Ovary (tissue), 7 donors: ENCODE measurements at regions not wholly inside any gene's neighbourhood (a gene's known extent, or its start where the extent isn't known, plus 50 kb on each side); places are given as distances from the start of the nearest gene placed in this dataset.

Source experiments
- DNase-seq, 5 donors: peaks; one replicate each; pipeline ENCODE4 v3.0.0-alpha.2; 2019 to 2020
- H3K27ac ChIP-seq, 2 donors: fragments of 200-600 bp; one replicate each; pipeline versions ENCODE4 v1.5.1 to v1.8.0; 2019 to 2022
- H3K27me3 ChIP-seq: fragments of 200-600 bp; one replicate; pipeline ENCODE4 v1.8.0; 2022
- H3K36me3 ChIP-seq: fragments of 200-600 bp; sonication (generic); one replicate; pipeline ENCODE4 v1.5.1; 2019
- H3K4me1 ChIP-seq: one replicate; pipeline ENCODE4 v1.8.1; 2013; ENCODE audit warnings: mild to moderate bottlenecking, moderate library complexity; ENCODE audit not compliant: insufficient read depth
- H3K4me3 ChIP-seq: fragments of 200-600 bp; sonication (generic); one replicate; pipeline ENCODE4 v1.5.1; 2017
- H3K9me3 ChIP-seq, 2 donors: fragments of 200-600 bp in 1 of 2; sonication (generic) in 1 of 2; one replicate each; pipeline versions ENCODE4 v1.5.1 to v1.8.1; 2013 to 2019; ENCODE audit warnings: mild to moderate bottlenecking in 1 of 2, moderate library complexity in 1 of 2
- EP300 ChIP-seq: sonication (generic); formaldehyde crosslinking; IDR thresholded peaks from one replicate; pipeline ENCODE4 v1.6.1; 2017; ENCODE audit warnings: antibody characterized with exemption
- POLR2A ChIP-seq: fragments of 450-650 bp; IDR thresholded peaks from one replicate; pipeline ENCODE4 v1.6.1; 2017; ENCODE audit warnings: antibody characterized with exemption, mild to moderate bottlenecking, moderate library complexity
- WGBS, 3 donors: extraction: QIAGEN DNeasy Blood & Tissue Kit in 1 of 3; methylation state at CpG; one replicate each; pipeline versions ENCODE4 v1.1.5 to v1.1.7; 2013 to 2017; 5-methylcytosine and 5-hydroxymethylcytosine counted together
- intact Hi-C, 4 donors: fragments of 100-400 bp; cut with DNase I; formaldehyde crosslinking; loops; one replicate each; pipeline versions ENCODE4 v1.11.0 to v1.15.1; 2022 to 2023
- TF ChIP-seq, protein P1 (sequence below), 3 donors: fragments of 450-650 bp in 2 of 3; fragments of 200-600 bp in 1 of 3; IDR thresholded peaks; one replicate each; pipeline versions ENCODE4 v1.5.1 to v1.8.0; 2016 to 2022; ENCODE audit warnings: antibody characterized with exemption in 3 of 3, mild to moderate bottlenecking in 1 of 3
- donor health status: DM: no; HTN: no; CAD: no; lungs with moderate emphysema.
- donor health status: DM: no; HTN: no; CAD: no.
- donor health status: Bipolar disorder and iron deficiency.
- donor health status: DM: no; HTN: no; CAD: no.
- donor health status: DM: yes; HTN: yes; CAD: no.

DNA sequence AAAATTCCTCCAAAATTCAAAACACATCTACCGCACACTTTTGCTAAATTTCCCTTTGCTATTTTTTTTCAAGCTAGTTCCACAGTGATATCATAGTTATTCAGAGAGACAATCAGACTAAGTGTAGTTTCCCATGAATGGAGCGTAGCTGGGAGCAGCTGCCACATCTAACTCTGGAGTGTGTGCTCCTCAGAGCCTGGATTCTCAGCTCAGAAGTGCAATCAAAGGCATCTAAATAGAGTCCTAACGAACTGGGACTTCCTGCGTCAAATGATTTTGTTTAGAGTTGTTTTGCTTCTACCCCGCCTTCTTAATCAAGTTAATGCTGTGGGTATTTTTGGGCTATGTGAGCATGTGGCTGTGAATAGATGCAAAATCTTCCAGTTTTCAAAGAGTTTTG lies 160.3 kb downstream of the TMEM18 start:
- Histone ChIP-seq H3K27me3 (no peaks in the 10 kb centered on the region), H3K27ac (no peak overlapping the region), H3K4me3 (no peak overlapping the region), H3K36me3 (no peaks in the 10 kb centered on the region), H3K4me1 (no peaks in the 10 kb centered on the region), H3K9me3 (no peaks in the 10 kb centered on the region)
- DNase-seq, result no peak
- 73 to 81% (median 77%) methylated on average over 5 of the region's 5 CpGs for WGBS, 3 donors
- TF ChIP-seq, protein P1, sequence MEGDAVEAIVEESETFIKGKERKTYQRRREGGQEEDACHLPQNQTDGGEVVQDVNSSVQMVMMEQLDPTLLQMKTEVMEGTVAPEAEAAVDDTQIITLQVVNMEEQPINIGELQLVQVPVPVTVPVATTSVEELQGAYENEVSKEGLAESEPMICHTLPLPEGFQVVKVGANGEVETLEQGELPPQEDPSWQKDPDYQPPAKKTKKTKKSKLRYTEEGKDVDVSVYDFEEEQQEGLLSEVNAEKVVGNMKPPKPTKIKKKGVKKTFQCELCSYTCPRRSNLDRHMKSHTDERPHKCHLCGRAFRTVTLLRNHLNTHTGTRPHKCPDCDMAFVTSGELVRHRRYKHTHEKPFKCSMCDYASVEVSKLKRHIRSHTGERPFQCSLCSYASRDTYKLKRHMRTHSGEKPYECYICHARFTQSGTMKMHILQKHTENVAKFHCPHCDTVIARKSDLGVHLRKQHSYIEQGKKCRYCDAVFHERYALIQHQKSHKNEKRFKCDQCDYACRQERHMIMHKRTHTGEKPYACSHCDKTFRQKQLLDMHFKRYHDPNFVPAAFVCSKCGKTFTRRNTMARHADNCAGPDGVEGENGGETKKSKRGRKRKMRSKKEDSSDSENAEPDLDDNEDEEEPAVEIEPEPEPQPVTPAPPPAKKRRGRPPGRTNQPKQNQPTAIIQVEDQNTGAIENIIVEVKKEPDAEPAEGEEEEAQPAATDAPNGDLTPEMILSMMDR (IDR thresholded peaks at IDR 0.05), result no peak
- no peak for TF ChIP-seq EP300
- TF ChIP-seq POLR2A, result no peak
- intact Hi-C loops, result no loop called here

DNA sequence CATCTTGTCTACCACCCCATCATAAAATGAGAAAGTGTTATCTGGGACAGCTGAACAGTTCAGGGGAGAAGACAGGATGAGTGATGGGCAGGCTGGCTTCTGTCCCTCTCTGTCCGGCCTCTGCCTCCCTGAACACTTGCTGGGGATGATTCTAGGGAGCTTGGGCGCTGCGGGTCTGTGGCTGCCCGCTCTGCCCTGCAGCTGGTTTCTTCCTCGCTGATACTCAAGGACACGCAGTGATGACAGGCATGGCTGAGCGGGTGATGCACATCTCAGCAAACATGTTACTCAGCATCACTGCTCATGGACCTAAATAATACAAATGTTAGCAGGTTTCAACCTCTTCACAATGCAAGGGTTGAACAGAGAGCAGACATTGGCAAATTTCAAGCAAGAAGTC lies 161.1 kb downstream of the TMEM18 start:
- DNase-seq, result no peak
- 68 to 75% (median 72%) methylated on average over 7 of the region's 7 CpGs for WGBS, 3 donors
- Histone ChIP-seq H3K4me1 (no peaks in the 10 kb centered on the region), H3K36me3 (no peaks in the 10 kb centered on the region), H3K27ac (no peak overlapping the region), H3K9me3 (no peaks in the 10 kb centered on the region), H3K27me3 (no peaks in the 10 kb centered on the region), H3K4me3 (no peak overlapping the region)
- no peak for TF ChIP-seq POLR2A
- intact Hi-C loops, result no loop called here

DNA sequence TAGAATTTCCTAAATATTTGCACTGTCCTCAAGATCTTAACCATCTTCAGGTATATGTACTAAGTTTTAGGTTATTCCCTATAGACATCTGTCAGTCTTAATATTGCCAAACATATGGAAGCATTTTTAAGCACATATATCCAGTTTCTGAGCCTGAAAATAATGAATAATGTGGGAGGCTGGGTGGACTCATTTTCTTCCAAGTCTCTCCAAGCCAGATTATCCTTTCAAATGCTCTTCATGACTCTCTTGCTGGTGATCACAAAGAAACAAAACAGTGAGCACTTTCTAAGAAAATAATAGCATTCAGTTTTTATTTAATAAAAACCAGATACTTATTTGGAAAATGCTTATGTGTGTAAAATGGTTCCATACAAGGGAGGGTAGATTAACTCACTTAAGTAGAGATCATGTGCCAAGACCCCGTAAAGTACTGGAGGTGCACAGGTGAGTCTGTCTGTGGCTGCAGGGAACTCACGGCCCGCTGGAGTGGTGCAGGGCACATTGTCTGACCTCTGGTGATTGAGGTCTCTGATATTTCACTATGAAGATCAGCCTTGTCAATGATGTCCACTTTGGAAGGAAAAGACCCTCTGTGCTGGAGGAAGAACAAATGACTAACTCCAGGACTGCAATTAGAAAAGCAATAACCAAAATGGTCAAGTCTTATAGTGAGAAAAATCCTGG lies 161.6 kb downstream of the TMEM18 start:
- TF ChIP-seq EP300 (no peak), POLR2A (no peak)
- TF ChIP-seq, protein P1 (IDR thresholded peaks at IDR 0.05), result no peak
- H3K4me3 ChIP-seq, result no peak overlapping the region
- DNase-seq, result no peak
- no peaks in the 10 kb centered on the region for H3K27me3 ChIP-seq
- 67 to 90% (median 79%) methylated on average over 3 of the region's 3 CpGs for WGBS, 3 donors
- no peaks in the 10 kb centered on the region for H3K9me3 ChIP-seq
- H3K4me1 ChIP-seq, result no peaks in the 10 kb centered on the region
- H3K36me3 ChIP-seq, result no peaks in the 10 kb centered on the region
- no peak overlapping the region for H3K27ac ChIP-seq
- intact Hi-C loops, result no loop called here

DNA sequence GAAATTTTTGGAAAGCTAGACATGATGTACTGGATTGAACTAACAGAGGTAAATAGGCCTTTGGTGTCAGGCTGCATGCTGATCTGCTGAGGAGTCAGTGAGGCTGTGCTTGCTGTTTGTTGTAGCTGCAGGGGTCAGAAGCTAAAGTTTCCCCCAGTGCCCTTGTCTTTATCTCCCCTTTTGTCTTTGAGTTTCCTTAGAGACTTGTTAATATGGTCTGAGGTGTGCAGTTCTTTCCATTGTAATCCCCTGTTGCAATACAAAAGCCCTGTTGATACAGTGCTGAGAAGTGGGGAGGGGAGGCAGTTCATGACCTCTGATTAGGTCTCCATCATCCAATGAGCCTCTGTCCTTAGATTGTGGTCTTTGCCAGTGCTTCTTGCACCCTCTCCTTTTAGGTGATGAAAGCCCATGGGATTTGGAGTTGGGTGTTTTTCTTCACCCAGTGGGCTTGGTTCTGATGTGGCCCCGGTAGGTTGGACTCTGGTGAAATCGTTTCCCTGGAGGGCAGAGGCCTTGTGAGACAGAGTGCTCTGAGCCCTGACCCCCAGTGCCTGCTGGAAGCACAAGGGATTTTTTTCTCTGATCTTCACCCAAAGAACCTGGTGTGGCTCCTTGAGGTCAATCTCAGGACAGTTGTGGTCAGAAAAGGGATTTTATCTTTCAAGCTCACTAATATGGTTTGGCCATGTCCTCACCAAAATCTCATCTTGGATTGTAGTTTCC lies 163.1 kb downstream of the TMEM18 start:
- H3K9me3 ChIP-seq, result no peaks in the 10 kb centered on the region
- H3K27me3 ChIP-seq, result no peaks in the 10 kb centered on the region
- intact Hi-C loops, result no loop called here
- TF ChIP-seq, protein P1 (IDR thresholded peaks at IDR 0.05), result no peak
- TF ChIP-seq POLR2A (no peak), EP300 (no peak)
- DNase-seq, result no peak
- no peaks in the 10 kb centered on the region for H3K36me3 ChIP-seq
- no peak overlapping the region for H3K27ac ChIP-seq
- WGBS, 3 donors, result 72 to 81% (median 80%) methylated on average over 2 of the region's 2 CpGs
- H3K4me1 ChIP-seq, result no peaks in the 10 kb centered on the region
- H3K4me3 ChIP-seq, result no peak overlapping the region

DNA sequence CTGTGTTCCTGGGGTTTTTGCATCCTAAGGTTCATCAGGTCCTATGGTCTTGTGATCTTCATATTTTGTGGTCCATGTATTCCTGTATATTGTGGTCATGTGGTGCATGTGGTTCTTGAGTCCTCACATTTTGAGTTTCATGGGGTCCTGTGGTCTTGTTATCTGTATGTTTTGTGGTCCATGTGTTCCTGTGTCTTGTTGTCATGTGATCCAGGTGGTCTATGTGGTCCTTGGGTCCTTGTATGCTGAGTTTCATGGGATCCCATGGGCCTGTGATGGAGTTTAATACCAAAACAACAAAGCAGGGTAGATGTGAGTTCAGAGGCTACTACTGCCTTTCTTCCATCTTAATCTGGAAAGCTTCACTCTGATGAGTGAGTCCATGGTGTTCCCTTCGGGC lies 166.4 kb downstream of the TMEM18 start:
- no peak for DNase-seq
- no peak overlapping the region for H3K4me3 ChIP-seq
- no peak overlapping the region for H3K27ac ChIP-seq
- no peaks in the 10 kb centered on the region for H3K4me1 ChIP-seq
- H3K27me3 ChIP-seq, result no peaks in the 10 kb centered on the region
- WGBS, 3 donors, result 26 to 63% (median 53%) methylated on average over 1 of the region's 1 CpG
- TF ChIP-seq POLR2A (no peak), EP300 (no peak)
- TF ChIP-seq, protein P1 (IDR thresholded peaks at IDR 0.05), result no peak
- intact Hi-C loops, result no loop called here
- H3K36me3 ChIP-seq, result no peaks in the 10 kb centered on the region
- no peaks in the 10 kb centered on the region for H3K9me3 ChIP-seq
